Endodermal cell (in vitro differentiated cells): ENCODE measurements at regions not wholly inside any gene's neighbourhood (a gene's known extent, or its start where the extent isn't known, plus 50 kb on each side); places are given as distances from the start of the nearest gene placed in this dataset.

Source experiments
- DNase-seq: peaks from one replicate; pipeline ENCODE4 v3.0.0-alpha.2; 2017
- H3K27ac ChIP-seq: 2 replicates; pipeline ENCODE4 v1.5.1; 2013; ENCODE audit warnings: mild to moderate bottlenecking, low read depth, low read length, moderate library complexity
- H3K27me3 ChIP-seq: 2 replicates; pipeline ENCODE4 v1.6.1; 2013; ENCODE audit warnings: mild to moderate bottlenecking, low read length, moderate library complexity; ENCODE audit not compliant: insufficient read depth, control insufficient read depth, poor library complexity, severe bottlenecking
- H3K36me3 ChIP-seq: 2 replicates; pipeline ENCODE4 v1.7.0; 2013; ENCODE audit warnings: mild to moderate bottlenecking, low read length, moderate library complexity; ENCODE audit not compliant: control insufficient read depth, insufficient read depth
- H3K4me1 ChIP-seq: one replicate; pipeline ENCODE4 v1.7.0; 2013; ENCODE audit warnings: low read length; ENCODE audit not compliant: control insufficient read depth, insufficient read depth
- H3K4me3 ChIP-seq: 2 replicates; pipeline ENCODE4 v1.5.1; 2013; ENCODE audit warnings: mild to moderate bottlenecking, low read length, moderate library complexity
- H3K9ac ChIP-seq: 2 replicates; pipeline ENCODE4 v1.6.1; 2013; ENCODE audit warnings: mild to moderate bottlenecking, low read length, moderate library complexity; ENCODE audit not compliant: poor library complexity, severe bottlenecking; ENCODE audit errors: extremely low read depth
- H3K9me3 ChIP-seq: 2 replicates; pipeline ENCODE4 v1.6.1; 2013; ENCODE audit warnings: mild to moderate bottlenecking, low read length, moderate library complexity; ENCODE audit not compliant: control insufficient read depth
- H3K27ac Mint-ChIP-seq: 2 replicates; pipeline ENCODE4 v1.8.0; 2020; ENCODE audit warnings: mixed read lengths
- H3K27me3 Mint-ChIP-seq: 2 replicates; pipeline ENCODE4 v1.8.0; 2021; ENCODE audit warnings: mild to moderate bottlenecking, mixed read lengths; ENCODE audit not compliant: insufficient read depth
- H3K36me3 Mint-ChIP-seq: 2 replicates; pipeline ENCODE4 v1.8.0; 2020; ENCODE audit warnings: low read depth, mixed read lengths
- H3K4me1 Mint-ChIP-seq: 2 replicates; pipeline ENCODE4 v1.8.0; 2020; ENCODE audit warnings: mixed read lengths
- H3K4me3 Mint-ChIP-seq: 2 replicates; pipeline ENCODE4 v1.8.0; 2020; ENCODE audit warnings: mild to moderate bottlenecking, moderate library complexity, mixed read lengths
- H3K9me3 Mint-ChIP-seq: 2 replicates; pipeline ENCODE4 v1.8.0; 2020; ENCODE audit warnings: mild to moderate bottlenecking, mixed read lengths
- WGBS, 2 experiments: methylation state at CpG; one replicate each; pipeline versions ENCODE4 v1.1.5 to v1.1.7; 2013; ENCODE audit warnings: missing lambda C conversion rate in 2 of 2, mixed read lengths in 1 of 2; ENCODE audit not compliant: insufficient coverage in 1 of 2, insufficient read length in 1 of 2; 5-methylcytosine and 5-hydroxymethylcytosine counted together
- TF ChIP-seq, protein P1 (sequence below): fragments of 200-600 bp; sonication (generic); conservative IDR thresholded peaks from 2 replicates; pipeline ENCODE4 v1.5.0; 2021; ENCODE audit warnings: antibody characterized with exemption, mild to moderate bottlenecking

DNA sequence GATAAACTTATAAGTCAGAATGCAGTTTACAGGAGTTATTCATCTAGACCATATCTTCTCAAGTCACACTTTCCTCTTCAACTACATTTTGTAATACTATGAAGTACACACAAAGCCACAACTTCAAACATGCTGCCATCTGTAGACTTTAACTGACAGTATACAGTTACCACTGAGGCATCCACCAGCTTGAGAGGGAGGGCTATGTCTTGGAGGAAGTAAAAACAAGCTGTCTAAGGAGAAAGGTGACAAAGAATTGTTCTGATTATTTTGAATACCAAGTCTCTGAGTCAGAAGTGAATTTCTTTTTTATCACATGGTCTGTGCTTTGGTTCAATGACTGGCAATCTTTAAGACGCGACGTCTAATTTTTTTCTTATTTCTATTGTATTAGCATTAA, 97.6 kb upstream of the CDH10 start:
- TF ChIP-seq, protein P1, sequence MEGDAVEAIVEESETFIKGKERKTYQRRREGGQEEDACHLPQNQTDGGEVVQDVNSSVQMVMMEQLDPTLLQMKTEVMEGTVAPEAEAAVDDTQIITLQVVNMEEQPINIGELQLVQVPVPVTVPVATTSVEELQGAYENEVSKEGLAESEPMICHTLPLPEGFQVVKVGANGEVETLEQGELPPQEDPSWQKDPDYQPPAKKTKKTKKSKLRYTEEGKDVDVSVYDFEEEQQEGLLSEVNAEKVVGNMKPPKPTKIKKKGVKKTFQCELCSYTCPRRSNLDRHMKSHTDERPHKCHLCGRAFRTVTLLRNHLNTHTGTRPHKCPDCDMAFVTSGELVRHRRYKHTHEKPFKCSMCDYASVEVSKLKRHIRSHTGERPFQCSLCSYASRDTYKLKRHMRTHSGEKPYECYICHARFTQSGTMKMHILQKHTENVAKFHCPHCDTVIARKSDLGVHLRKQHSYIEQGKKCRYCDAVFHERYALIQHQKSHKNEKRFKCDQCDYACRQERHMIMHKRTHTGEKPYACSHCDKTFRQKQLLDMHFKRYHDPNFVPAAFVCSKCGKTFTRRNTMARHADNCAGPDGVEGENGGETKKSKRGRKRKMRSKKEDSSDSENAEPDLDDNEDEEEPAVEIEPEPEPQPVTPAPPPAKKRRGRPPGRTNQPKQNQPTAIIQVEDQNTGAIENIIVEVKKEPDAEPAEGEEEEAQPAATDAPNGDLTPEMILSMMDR, result no peak
- Histone ChIP-seq H3K4me3 (no peak overlapping the region), H3K27me3 (no peaks in the 10 kb centered on the region), H3K9me3 (no peaks in the 10 kb centered on the region), H3K9ac (no peak overlapping the region), H3K36me3 (no peaks in the 10 kb centered on the region), H3K4me1 (no peaks in the 10 kb centered on the region), H3K27ac (no peak overlapping the region)
- Mint-ChIP-seq H3K4me1 (no peaks in the 10 kb centered on the region), H3K36me3 (no peaks in the 10 kb centered on the region), H3K9me3 (no peaks in the 10 kb centered on the region), H3K27ac (no peak overlapping the region), H3K27me3 (no peaks in the 10 kb centered on the region), H3K4me3 (no peak overlapping the region)
- no peak for DNase-seq
- 95% methylated on average over 3 of the region's 3 CpGs; no CpG with 5 or more reads in 1 of the 2 experiments for WGBS, 2 experiments

DNA sequence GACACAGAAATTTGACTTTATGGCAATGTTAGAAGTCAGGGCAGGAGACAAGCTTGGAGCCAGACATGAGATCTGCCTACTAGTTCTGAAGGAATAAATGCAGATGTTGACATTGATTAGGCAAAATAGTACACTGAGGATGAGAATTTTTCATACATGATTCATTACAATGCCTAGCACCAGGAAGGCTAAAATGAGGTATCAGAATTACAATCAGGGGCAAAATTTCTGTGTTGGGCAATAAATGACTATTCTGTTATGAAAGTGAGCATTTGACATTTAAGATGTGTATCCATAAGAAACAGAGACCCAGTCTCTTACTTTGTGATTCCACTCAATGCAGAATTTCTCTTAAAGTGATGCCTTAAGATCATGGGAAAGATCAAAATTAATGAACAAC, 92.4 kb upstream of the CDH10 start:
- H3K4me3 Mint-ChIP-seq, result no peak overlapping the region
- H3K9me3 Mint-ChIP-seq, result no peaks in the 10 kb centered on the region
- no peak for DNase-seq
- H3K4me3 ChIP-seq, result no peak overlapping the region
- H3K9ac ChIP-seq, result no peak overlapping the region
- H3K27me3 Mint-ChIP-seq, result no peaks in the 10 kb centered on the region
- H3K36me3 Mint-ChIP-seq, result no peaks in the 10 kb centered on the region
- no peaks in the 10 kb centered on the region for H3K4me1 Mint-ChIP-seq
- no peak overlapping the region for H3K27ac ChIP-seq
- no peaks in the 10 kb centered on the region for H3K9me3 ChIP-seq
- no peaks in the 10 kb centered on the region for H3K27me3 ChIP-seq
- H3K27ac Mint-ChIP-seq, result no peak overlapping the region
- no peaks in the 10 kb centered on the region for H3K36me3 ChIP-seq
- no peaks in the 10 kb centered on the region for H3K4me1 ChIP-seq
- TF ChIP-seq, protein P1, result no peak

GRCh38 chr5:24735284-24735683, 90.5 kb upstream of the CDH10 start:
- no peaks in the 10 kb centered on the region for H3K9me3 Mint-ChIP-seq
- H3K27me3 Mint-ChIP-seq, result no peaks in the 10 kb centered on the region

More at GRCh38 chr5:24735284-24735683, 90.5 kb upstream of the CDH10 start:
- TF ChIP-seq, protein P1, result no peak
- Histone ChIP-seq H3K27ac (no peak overlapping the region), H3K27me3 (no peaks in the 10 kb centered on the region), H3K9me3 (no peaks in the 10 kb centered on the region), H3K9ac (no peak overlapping the region), H3K36me3 (no peaks in the 10 kb centered on the region), H3K4me1 (no peaks in the 10 kb centered on the region), H3K4me3 (no peak overlapping the region)
- Mint-ChIP-seq H3K4me1 (no peaks in the 10 kb centered on the region), H3K4me3 (no peak overlapping the region), H3K27ac (no peak overlapping the region), H3K36me3 (no peaks in the 10 kb centered on the region)
- DNase-seq, result no peak
- WGBS, 2 experiments, result 92 to 93% methylated on average over 5 to 7 of the region's 7 CpGs
